Astrocyte (in vitro differentiated cells and primary cell): ENCODE measurements at regions not wholly inside any gene's neighbourhood (a gene's known extent, or its start where the extent isn't known, plus 50 kb on each side); places are given as distances from the start of the nearest gene placed in this dataset.

Source experiments
- DNase-seq: peaks from one replicate; pipeline ENCODE4 v3.0.0-alpha.2; 2010; ENCODE audit warnings: low read depth
- FAIRE-seq: peaks from 2 replicates; lab custom pipeline; 2011; peaks lifted over from hg19 to GRCh38; lab: Jason Lieb, UNC
- H2AFZ ChIP-seq: 2 replicates; pipeline ENCODE4 v1.6.0; 2012; ENCODE audit warnings: low read depth, low read length, inconsistent platforms
- H3K27ac ChIP-seq: 2 replicates; pipeline ENCODE4 v1.5.1; 2011; ENCODE audit warnings: low read depth, low read length, inconsistent platforms
- H3K27me3 ChIP-seq: 2 replicates; pipeline ENCODE4 v1.6.0; 2011; ENCODE audit warnings: low read length, inconsistent platforms; ENCODE audit not compliant: insufficient read depth
- H3K36me3 ChIP-seq: 2 replicates; pipeline ENCODE4 v1.5.1; 2011; ENCODE audit warnings: low read length, inconsistent platforms; ENCODE audit not compliant: insufficient read depth
- H3K4me1 ChIP-seq: 2 replicates; pipeline ENCODE4 v1.5.1; 2011; ENCODE audit warnings: low read length, inconsistent platforms; ENCODE audit not compliant: insufficient read depth
- H3K4me2 ChIP-seq: 2 replicates; pipeline ENCODE4 v1.6.0; 2012; ENCODE audit warnings: low read length, inconsistent platforms
- H3K4me3 ChIP-seq: 2 replicates; pipeline ENCODE4 v1.5.1; 2011; ENCODE audit warnings: low read depth, mild to moderate bottlenecking, low read length, inconsistent platforms; ENCODE audit not compliant: insufficient read depth
- H3K79me2 ChIP-seq: 2 replicates; pipeline ENCODE4 v1.6.0; 2012; ENCODE audit warnings: mild to moderate bottlenecking, low read length, inconsistent platforms; ENCODE audit not compliant: insufficient read depth
- H3K9ac ChIP-seq: 2 replicates; pipeline ENCODE4 v1.6.0; 2012; ENCODE audit warnings: mild to moderate bottlenecking, low read length, inconsistent platforms
- H3K9me3 ChIP-seq: 2 replicates; pipeline ENCODE4 v1.5.1; 2012; ENCODE audit warnings: low read depth, mild to moderate bottlenecking, low read length, inconsistent platforms; ENCODE audit not compliant: insufficient read depth
- H4K20me1 ChIP-seq: 2 replicates; pipeline ENCODE4 v1.6.0; 2012; ENCODE audit warnings: low read length, inconsistent platforms; ENCODE audit not compliant: insufficient read depth
- H3K27ac Mint-ChIP-seq: one replicate; pipeline ENCODE4 v1.8.0; 2021; ENCODE audit warnings: mild to moderate bottlenecking, mixed read lengths; ENCODE audit not compliant: unreplicated experiment
- H3K27me3 Mint-ChIP-seq: one replicate; pipeline ENCODE4 v1.8.0; 2021; ENCODE audit warnings: low read depth, mixed read lengths; ENCODE audit not compliant: unreplicated experiment
- H3K36me3 Mint-ChIP-seq: one replicate; pipeline ENCODE4 v1.8.0; 2021; ENCODE audit warnings: low read depth, mixed read lengths; ENCODE audit not compliant: unreplicated experiment
- H3K4me1 Mint-ChIP-seq: one replicate; pipeline ENCODE4 v1.8.0; 2021; ENCODE audit warnings: low read depth, mixed read lengths; ENCODE audit not compliant: unreplicated experiment
- H3K4me3 Mint-ChIP-seq: one replicate; pipeline ENCODE4 v1.8.0; 2021; ENCODE audit warnings: mild to moderate bottlenecking, moderate library complexity, mixed read lengths; ENCODE audit not compliant: unreplicated experiment
- H3K9me3 Mint-ChIP-seq: one replicate; pipeline ENCODE4 v1.8.0; 2021; ENCODE audit warnings: mild to moderate bottlenecking, mixed read lengths; ENCODE audit not compliant: unreplicated experiment
- EZH2 ChIP-seq: IDR thresholded peaks from 2 replicates; pipeline ENCODE4 v1.6.1; 2012; ENCODE audit warnings: mild to moderate bottlenecking, low read length, inconsistent platforms; ENCODE audit not compliant: insufficient read depth
- TF ChIP-seq, protein P1 (sequence below): IDR thresholded peaks from 2 replicates; pipeline ENCODE4 v1.5.1; 2011; ENCODE audit warnings: low read depth, mild to moderate bottlenecking, inconsistent platforms, low read length, moderate library complexity; ENCODE audit not compliant: insufficient read depth

- H3K4me1 Mint-ChIP-seq: no peaks in the 10 kb centered on the region
- no peaks in the 10 kb centered on the region for H3K36me3 Mint-ChIP-seq
These were observed 894.4 kb downstream of the BCL11A start for GRCh38 chr2:59658906-59659635.

DNA sequence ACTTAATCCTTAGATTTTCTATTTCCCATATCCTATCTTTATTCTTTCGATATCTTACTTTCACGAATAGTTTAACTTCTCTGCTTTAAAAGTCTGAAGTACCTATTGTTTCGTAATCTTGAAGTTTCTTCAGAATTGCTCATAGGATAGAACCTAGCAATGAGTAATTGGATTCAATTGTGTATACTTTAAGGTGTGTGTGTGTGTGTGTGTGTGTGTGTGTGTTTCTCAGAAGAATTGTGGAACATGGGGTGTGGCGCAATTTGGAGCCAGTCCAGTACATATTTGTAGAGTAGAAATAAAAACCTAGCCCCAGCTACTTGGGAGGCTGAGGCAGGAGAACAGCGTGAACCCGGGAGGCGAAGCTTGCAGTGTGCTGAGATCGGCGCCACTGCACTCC lies 897.6 kb downstream of the BCL11A start:
- no peaks in the 10 kb centered on the region for H3K4me1 ChIP-seq
- no peaks in the 10 kb centered on the region for H3K79me2 ChIP-seq
- DNase-seq (no peak), FAIRE-seq (no peak)
- H3K9ac ChIP-seq: no peak overlapping the region
- H3K36me3 ChIP-seq: no peaks in the 10 kb centered on the region
- H2AFZ ChIP-seq: no peak overlapping the region
- no peak overlapping the region for H3K27ac ChIP-seq
- H3K4me3 Mint-ChIP-seq: no peak overlapping the region
- H3K27me3 Mint-ChIP-seq: peaks cover 3% of the 10 kb centered on the region
- no peaks in the 10 kb centered on the region for H3K9me3 Mint-ChIP-seq
- no peak for TF ChIP-seq EZH2
- TF ChIP-seq, protein P1, sequence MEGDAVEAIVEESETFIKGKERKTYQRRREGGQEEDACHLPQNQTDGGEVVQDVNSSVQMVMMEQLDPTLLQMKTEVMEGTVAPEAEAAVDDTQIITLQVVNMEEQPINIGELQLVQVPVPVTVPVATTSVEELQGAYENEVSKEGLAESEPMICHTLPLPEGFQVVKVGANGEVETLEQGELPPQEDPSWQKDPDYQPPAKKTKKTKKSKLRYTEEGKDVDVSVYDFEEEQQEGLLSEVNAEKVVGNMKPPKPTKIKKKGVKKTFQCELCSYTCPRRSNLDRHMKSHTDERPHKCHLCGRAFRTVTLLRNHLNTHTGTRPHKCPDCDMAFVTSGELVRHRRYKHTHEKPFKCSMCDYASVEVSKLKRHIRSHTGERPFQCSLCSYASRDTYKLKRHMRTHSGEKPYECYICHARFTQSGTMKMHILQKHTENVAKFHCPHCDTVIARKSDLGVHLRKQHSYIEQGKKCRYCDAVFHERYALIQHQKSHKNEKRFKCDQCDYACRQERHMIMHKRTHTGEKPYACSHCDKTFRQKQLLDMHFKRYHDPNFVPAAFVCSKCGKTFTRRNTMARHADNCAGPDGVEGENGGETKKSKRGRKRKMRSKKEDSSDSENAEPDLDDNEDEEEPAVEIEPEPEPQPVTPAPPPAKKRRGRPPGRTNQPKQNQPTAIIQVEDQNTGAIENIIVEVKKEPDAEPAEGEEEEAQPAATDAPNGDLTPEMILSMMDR: no peak
- H3K4me3 ChIP-seq: no peak overlapping the region
- no peak overlapping the region for H3K4me2 ChIP-seq
- no peaks in the 10 kb centered on the region for H3K4me1 Mint-ChIP-seq
- no peaks in the 10 kb centered on the region for H3K9me3 ChIP-seq
- H3K27me3 ChIP-seq: no peaks in the 10 kb centered on the region
- H3K27ac Mint-ChIP-seq: no peak overlapping the region
- H4K20me1 ChIP-seq: no peaks in the 10 kb centered on the region
- H3K36me3 Mint-ChIP-seq: no peaks in the 10 kb centered on the region

More at GRCh38 chr2:59658906-59659635, 894.4 kb downstream of the BCL11A start:
- no peaks in the 10 kb centered on the region for H3K27me3 ChIP-seq
- FAIRE-seq (no peak), DNase-seq (no peak)
- no peak overlapping the region for H3K9ac ChIP-seq
- H3K4me1 ChIP-seq: no peaks in the 10 kb centered on the region
- no peak overlapping the region for H3K4me3 ChIP-seq
- Mint-ChIP-seq H3K4me3 (no peak overlapping the region), H3K27me3 (peaks cover 5% of the 10 kb centered on the region), H3K27ac (no peak overlapping the region), H3K9me3 (no peaks in the 10 kb centered on the region)
- H3K4me2 ChIP-seq: no peak overlapping the region
- no peaks in the 10 kb centered on the region for H3K79me2 ChIP-seq
- H3K36me3 ChIP-seq: no peaks in the 10 kb centered on the region
- H2AFZ ChIP-seq: no peak overlapping the region
- no peaks in the 10 kb centered on the region for H4K20me1 ChIP-seq
- no peaks in the 10 kb centered on the region for H3K9me3 ChIP-seq
- no peak for TF ChIP-seq EZH2
- TF ChIP-seq, protein P1: no peak
- no peak overlapping the region for H3K27ac ChIP-seq

DNA sequence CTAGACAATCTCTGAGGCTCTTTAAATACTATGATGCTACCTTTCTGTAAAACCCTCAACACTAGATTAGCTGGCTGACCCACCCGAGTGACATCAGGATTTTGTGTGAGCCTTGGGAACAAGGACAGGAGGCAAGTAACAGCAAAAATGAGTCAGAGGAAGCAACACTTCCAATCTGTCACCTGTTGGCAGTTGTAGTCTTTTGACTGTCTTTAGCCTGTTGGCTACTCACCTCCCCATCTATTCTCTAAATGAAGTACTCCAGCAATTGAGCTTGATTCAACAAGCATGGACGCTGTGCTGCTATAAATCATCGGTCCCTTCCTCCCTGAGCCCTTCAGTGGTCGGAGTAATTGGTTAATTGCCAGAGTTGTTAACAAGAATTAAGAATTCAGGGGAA lies 898.7 kb downstream of the BCL11A start:
- H3K4me2 ChIP-seq: no peak overlapping the region
- DNase-seq (no peak), FAIRE-seq (no peak)
- H3K9me3 ChIP-seq: no peaks in the 10 kb centered on the region
- H3K4me3 ChIP-seq: no peak overlapping the region
- no peak overlapping the region for H3K27ac ChIP-seq
- Mint-ChIP-seq H3K27me3 (peaks cover 3% of the 10 kb centered on the region), H3K4me3 (no peak overlapping the region), H3K4me1 (no peaks in the 10 kb centered on the region), H3K27ac (no peak overlapping the region), H3K36me3 (no peaks in the 10 kb centered on the region), H3K9me3 (no peaks in the 10 kb centered on the region)
- no peak for TF ChIP-seq EZH2
- TF ChIP-seq, protein P1: no peak
- H3K79me2 ChIP-seq: no peaks in the 10 kb centered on the region
- H3K27me3 ChIP-seq: no peaks in the 10 kb centered on the region
- no peaks in the 10 kb centered on the region for H3K36me3 ChIP-seq
- no peaks in the 10 kb centered on the region for H4K20me1 ChIP-seq
- no peak overlapping the region for H2AFZ ChIP-seq
- H3K9ac ChIP-seq: no peak overlapping the region
- H3K4me1 ChIP-seq: no peaks in the 10 kb centered on the region
